H1 (cell line): ENCODE measurements at regions not wholly inside any gene's neighbourhood (a gene's known extent, or its start where the extent isn't known, plus 50 kb on each side); places are given as distances from the start of the nearest gene placed in this dataset.

ENCODE experiments used
- JUND ChIP-seq: IDR thresholded peaks from 2 replicates; pipeline ENCODE4 v1.6.1; 2011; ENCODE audit warnings: mild to moderate bottlenecking, improper control_type of control experiment, low read length
- RXRA ChIP-seq: IDR thresholded peaks from 2 replicates; pipeline ENCODE4 v1.6.1; 2011; ENCODE audit warnings: low read depth, mild to moderate bottlenecking, low read length, moderate library complexity; ENCODE audit not compliant: insufficient read depth
- SIX5 ChIP-seq: IDR thresholded peaks from 2 replicates; pipeline ENCODE4 v1.6.1; 2011; ENCODE audit warnings: mild to moderate bottlenecking, low read depth, low read length
- SUZ12 ChIP-seq: fragments of 200-600 bp; sonication (generic); IDR thresholded peaks from 2 replicates; pipeline ENCODE4 v1.6.1; 2012; ENCODE audit warnings: mild to moderate bottlenecking, inconsistent platforms, low read length, moderate library complexity, mixed read lengths
- TF ChIP-seq, protein P1 (sequence below), 3 experiments: IDR thresholded peaks; 1 replicate in 2 of 3; 2 replicates in 1 of 3; pipeline versions ENCODE4 v1.5.1 to v1.6.1; 2011; ENCODE audit warnings: low read length in 3 of 3, mild to moderate bottlenecking in 3 of 3, inconsistent platforms in 2 of 3, low read depth in 1 of 3, moderate library complexity in 1 of 3; ENCODE audit not compliant: insufficient read depth in 1 of 3; ENCODE audit errors: control extremely low read depth in 1 of 3

DNA sequence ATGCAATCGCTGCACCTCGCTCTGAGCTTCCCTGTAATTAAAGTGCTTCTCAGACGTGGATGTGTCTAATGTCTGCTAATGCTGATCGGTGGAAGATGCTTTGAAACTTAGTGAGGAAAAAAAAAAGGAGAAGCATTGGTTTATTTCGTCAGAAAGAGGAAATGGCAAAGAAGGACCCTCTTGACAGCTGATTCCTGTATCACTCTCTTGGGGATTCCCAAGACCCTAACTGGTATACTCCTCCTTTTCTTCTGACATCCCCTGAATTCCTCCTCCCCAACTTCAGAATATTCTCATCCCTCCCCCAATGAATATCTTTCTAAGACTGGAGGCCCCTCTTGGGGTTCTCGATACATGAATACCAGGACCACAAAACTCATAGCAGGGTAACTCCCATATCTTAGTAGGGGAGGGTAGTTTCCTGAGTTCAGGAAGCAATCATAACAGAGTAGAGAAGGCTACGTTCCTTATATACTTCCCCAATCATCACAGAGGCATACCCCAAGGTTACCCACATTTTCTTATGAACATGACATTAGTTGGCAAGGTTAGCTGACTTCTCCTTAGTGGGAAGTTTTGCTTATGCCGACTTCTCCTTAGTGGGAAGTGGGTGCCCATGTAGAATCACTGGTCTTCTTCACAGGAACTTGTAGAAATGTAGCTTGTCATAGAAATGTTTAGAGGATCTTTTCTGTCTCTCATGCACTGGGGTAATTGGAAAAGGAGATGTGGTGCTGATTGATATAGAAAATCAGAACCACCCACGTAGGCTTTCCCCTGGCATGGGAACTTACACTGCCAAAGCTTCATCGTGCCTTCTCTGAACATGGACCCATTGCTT lies 63.8 kb upstream of the ATXN1 start (continued):
- TF ChIP-seq, protein P1, sequence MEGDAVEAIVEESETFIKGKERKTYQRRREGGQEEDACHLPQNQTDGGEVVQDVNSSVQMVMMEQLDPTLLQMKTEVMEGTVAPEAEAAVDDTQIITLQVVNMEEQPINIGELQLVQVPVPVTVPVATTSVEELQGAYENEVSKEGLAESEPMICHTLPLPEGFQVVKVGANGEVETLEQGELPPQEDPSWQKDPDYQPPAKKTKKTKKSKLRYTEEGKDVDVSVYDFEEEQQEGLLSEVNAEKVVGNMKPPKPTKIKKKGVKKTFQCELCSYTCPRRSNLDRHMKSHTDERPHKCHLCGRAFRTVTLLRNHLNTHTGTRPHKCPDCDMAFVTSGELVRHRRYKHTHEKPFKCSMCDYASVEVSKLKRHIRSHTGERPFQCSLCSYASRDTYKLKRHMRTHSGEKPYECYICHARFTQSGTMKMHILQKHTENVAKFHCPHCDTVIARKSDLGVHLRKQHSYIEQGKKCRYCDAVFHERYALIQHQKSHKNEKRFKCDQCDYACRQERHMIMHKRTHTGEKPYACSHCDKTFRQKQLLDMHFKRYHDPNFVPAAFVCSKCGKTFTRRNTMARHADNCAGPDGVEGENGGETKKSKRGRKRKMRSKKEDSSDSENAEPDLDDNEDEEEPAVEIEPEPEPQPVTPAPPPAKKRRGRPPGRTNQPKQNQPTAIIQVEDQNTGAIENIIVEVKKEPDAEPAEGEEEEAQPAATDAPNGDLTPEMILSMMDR (IDR thresholded peaks at IDR 0.05; ENCODE audit: control extremely low read depth in 1 of 3, insufficient read depth in 1 of 3, low read depth in 1 of 3, low read length in 3 of 3) = no peak
- TF ChIP-seq JUND (no peak), SIX5 (no peak), RXRA (no peak), SUZ12 (no peak)
- TF ChIP-seq, all 59 proteins: peak for 0
